ENCODE measurements at regions not wholly inside any gene's neighbourhood (a gene's known extent, or its start where the extent isn't known, plus 50 kb on each side); places are given as distances from the start of the nearest gene placed in this dataset.

- TF ChIP-seq EZH2 (IDR thresholded peaks at IDR 0.05; ENCODE audit: borderline replicate concordance, low read depth, low read length, severe bottlenecking) (no peak), CTCF (IDR thresholded peaks at IDR 0.05; ENCODE audit: extremely low read depth in 1 of 2, insufficient read depth in 1 of 2, low read depth in 1 of 2, low read length in 2 of 2) (no peak), POLR2AphosphoS5 (IDR thresholded peaks at IDR 0.05; ENCODE audit: insufficient read depth, low read depth, low read length) (no peak), POLR2A (IDR thresholded peaks at IDR 0.05; ENCODE audit: low read depth, low read length) (no peak)
Observed at GRCh38 chr16:5556158-5556810, 458.7 kb upstream of the EEF2KMT start.
